Neural cell (in vitro differentiated cells): ENCODE measurements at regions not wholly inside any gene's neighbourhood (a gene's known extent, or its start where the extent isn't known, plus 50 kb on each side); places are given as distances from the start of the nearest gene placed in this dataset.

ENCODE experiments used
- H2AFZ ChIP-seq: fragments of 200-600, 300-800 bp; sonication (generic), shearing (Covaris generic); 2 replicates; pipeline ENCODE4 v1.6.0; 2014; ENCODE audit warnings: low read depth, mild to moderate bottlenecking, antibody characterized with exemption, low read length, moderate library complexity
- H3F3A ChIP-seq: fragments of 200-600 bp; shearing (Covaris generic); 2 replicates; pipeline ENCODE4 v1.6.1; 2016; ENCODE audit warnings: mild to moderate bottlenecking, moderate library complexity, mixed read lengths, antibody characterized with exemption, low read length; ENCODE audit not compliant: insufficient read depth, poor library complexity, severe bottlenecking
- H3K27ac ChIP-seq: fragments of 200-600, 300-800 bp; sonication (generic), shearing (Covaris generic); 2 replicates; pipeline ENCODE4 v1.5.1; 2014; ENCODE audit warnings: mild to moderate bottlenecking, low read length, moderate library complexity
- H3K27me3 ChIP-seq: fragments of 300-800, 200-600 bp; sonication (generic), shearing (Covaris generic); 2 replicates; pipeline ENCODE4 v1.6.0; 2014; ENCODE audit warnings: mild to moderate bottlenecking, low read depth, low read length, moderate library complexity; ENCODE audit not compliant: insufficient read depth
- H3K36me3 ChIP-seq: fragments of 300-800, 200-600 bp; sonication (generic), shearing (Covaris generic); 2 replicates; pipeline ENCODE4 v1.5.1; 2014; ENCODE audit warnings: mild to moderate bottlenecking, antibody characterized with exemption, low read length, moderate library complexity; ENCODE audit not compliant: insufficient read depth
- H3K4me2 ChIP-seq: fragments of 300-800, 200-600 bp; sonication (generic), shearing (Covaris generic); 2 replicates; pipeline ENCODE4 v1.6.0; 2014; ENCODE audit warnings: mild to moderate bottlenecking, low read length
- H3K4me3 ChIP-seq: fragments of 300-800, 200-600 bp; sonication (generic), shearing (Covaris generic); 2 replicates; pipeline ENCODE4 v1.5.1; 2014; ENCODE audit warnings: mild to moderate bottlenecking, low read length, moderate library complexity
- H3K79me2 ChIP-seq: fragments of 200-600 bp; shearing (Covaris generic); replicated peaks from 2 replicates; pipeline ENCODE4 v1.6.0; 2014; ENCODE audit warnings: mild to moderate bottlenecking, low read length, moderate library complexity; ENCODE audit not compliant: insufficient read depth
- H3K9ac ChIP-seq: fragments of 300-800, 200-600 bp; sonication (generic), shearing (Covaris generic); 2 replicates; pipeline ENCODE4 v1.6.1; 2016; ENCODE audit warnings: mild to moderate bottlenecking, low read length, mixed read lengths
- H3K9me2 ChIP-seq: fragments of 200-600 bp; shearing (Covaris generic); 2 replicates; pipeline ENCODE4 v1.6.1; 2016; ENCODE audit warnings: mild to moderate bottlenecking, low read length, mixed read lengths; ENCODE audit not compliant: insufficient read depth
- H3K9me3 ChIP-seq: fragments of 200-600, 300-800 bp; sonication (generic), shearing (Covaris generic); 2 replicates; pipeline ENCODE4 v1.6.1; 2016; ENCODE audit warnings: mild to moderate bottlenecking, mixed run types, low read length, moderate library complexity, mixed read lengths
- H4K20me1 ChIP-seq: fragments of 200-600 bp; shearing (Covaris generic); 2 replicates; pipeline ENCODE4 v1.6.1; 2016; ENCODE audit warnings: mild to moderate bottlenecking, mixed run types; ENCODE audit not compliant: insufficient read depth
- CTCF ChIP-seq: fragments of 450-650 bp; IDR thresholded peaks from 2 replicates; pipeline ENCODE4 v1.5.1; 2014; ENCODE audit warnings: antibody characterized with exemption, mild to moderate bottlenecking, moderate library complexity; ENCODE audit not compliant: poor library complexity, severe bottlenecking
- EZH2 ChIP-seq: fragments of 200-600, 300-800 bp; shearing (Covaris generic), sonication (generic); IDR thresholded peaks from 2 replicates; pipeline ENCODE4 v1.6.1; 2014; ENCODE audit warnings: antibody characterized with exemption, low read length, borderline replicate concordance, mild to moderate bottlenecking; ENCODE audit not compliant: insufficient read depth, poor library complexity, severe bottlenecking
- MXI1 ChIP-seq: fragments of 450-650 bp; conservative IDR thresholded peaks from 2 replicates; pipeline ENCODE4 v1.6.1; 2014; ENCODE audit warnings: antibody characterized with exemption, mild to moderate bottlenecking; ENCODE audit not compliant: poor library complexity, severe bottlenecking
- POLR2AphosphoS5 ChIP-seq: IDR thresholded peaks from 2 replicates; pipeline ENCODE4 v1.6.1; 2012
- RAD21 ChIP-seq: fragments of 450-650 bp; conservative IDR thresholded peaks from 2 replicates; pipeline ENCODE4 v1.6.1; 2014; ENCODE audit warnings: antibody characterized with exemption, mild to moderate bottlenecking, moderate library complexity
- SMC3 ChIP-seq: fragments of 450-650 bp; conservative IDR thresholded peaks from 2 replicates; pipeline ENCODE4 v1.6.1; 2014; ENCODE audit warnings: antibody characterized with exemption, mild to moderate bottlenecking, moderate library complexity; ENCODE audit not compliant: poor library complexity
- TAF1 ChIP-seq: IDR thresholded peaks from 2 replicates; pipeline ENCODE4 v1.6.1; 2012; ENCODE audit warnings: low read depth
- TF ChIP-seq, protein P1 (sequence below): IDR thresholded peaks from 2 replicates; pipeline ENCODE4 v1.6.1; 2012; ENCODE audit warnings: borderline replicate concordance

DNA sequence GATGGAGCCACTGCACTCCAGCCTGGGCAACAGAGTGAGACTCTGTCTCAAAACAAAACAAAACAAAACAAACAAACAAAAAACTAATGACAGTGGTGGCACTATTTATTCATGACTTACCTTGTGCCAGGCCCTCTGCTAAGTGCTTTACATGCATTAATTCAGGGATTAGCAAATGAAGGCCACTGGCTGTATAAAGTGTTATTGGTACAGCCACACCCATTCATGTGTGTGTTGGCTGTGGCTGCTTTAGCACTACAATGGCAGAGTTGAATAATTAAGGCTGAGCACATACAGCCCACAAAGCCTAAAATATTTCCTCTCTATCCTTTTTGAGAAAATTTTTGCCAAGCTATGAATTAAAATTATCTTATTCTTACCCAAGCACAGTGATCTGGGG is 531.8 kb upstream of the CDH5 start:
- H3K36me3 ChIP-seq: no peaks in the 10 kb centered on the region
- H3K4me2 ChIP-seq: no peak overlapping the region
- H2AFZ ChIP-seq: no peak overlapping the region
- no peaks in the 10 kb centered on the region for H3K9me2 ChIP-seq
- H3K4me3 ChIP-seq: no peak overlapping the region
- no peaks in the 10 kb centered on the region for H3K27me3 ChIP-seq
- H3K9ac ChIP-seq: no peak overlapping the region
- no peaks in the 10 kb centered on the region for H3K79me2 ChIP-seq
- TF ChIP-seq, protein P1, sequence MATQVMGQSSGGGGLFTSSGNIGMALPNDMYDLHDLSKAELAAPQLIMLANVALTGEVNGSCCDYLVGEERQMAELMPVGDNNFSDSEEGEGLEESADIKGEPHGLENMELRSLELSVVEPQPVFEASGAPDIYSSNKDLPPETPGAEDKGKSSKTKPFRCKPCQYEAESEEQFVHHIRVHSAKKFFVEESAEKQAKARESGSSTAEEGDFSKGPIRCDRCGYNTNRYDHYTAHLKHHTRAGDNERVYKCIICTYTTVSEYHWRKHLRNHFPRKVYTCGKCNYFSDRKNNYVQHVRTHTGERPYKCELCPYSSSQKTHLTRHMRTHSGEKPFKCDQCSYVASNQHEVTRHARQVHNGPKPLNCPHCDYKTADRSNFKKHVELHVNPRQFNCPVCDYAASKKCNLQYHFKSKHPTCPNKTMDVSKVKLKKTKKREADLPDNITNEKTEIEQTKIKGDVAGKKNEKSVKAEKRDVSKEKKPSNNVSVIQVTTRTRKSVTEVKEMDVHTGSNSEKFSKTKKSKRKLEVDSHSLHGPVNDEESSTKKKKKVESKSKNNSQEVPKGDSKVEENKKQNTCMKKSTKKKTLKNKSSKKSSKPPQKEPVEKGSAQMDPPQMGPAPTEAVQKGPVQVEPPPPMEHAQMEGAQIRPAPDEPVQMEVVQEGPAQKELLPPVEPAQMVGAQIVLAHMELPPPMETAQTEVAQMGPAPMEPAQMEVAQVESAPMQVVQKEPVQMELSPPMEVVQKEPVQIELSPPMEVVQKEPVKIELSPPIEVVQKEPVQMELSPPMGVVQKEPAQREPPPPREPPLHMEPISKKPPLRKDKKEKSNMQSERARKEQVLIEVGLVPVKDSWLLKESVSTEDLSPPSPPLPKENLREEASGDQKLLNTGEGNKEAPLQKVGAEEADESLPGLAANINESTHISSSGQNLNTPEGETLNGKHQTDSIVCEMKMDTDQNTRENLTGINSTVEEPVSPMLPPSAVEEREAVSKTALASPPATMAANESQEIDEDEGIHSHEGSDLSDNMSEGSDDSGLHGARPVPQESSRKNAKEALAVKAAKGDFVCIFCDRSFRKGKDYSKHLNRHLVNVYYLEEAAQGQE: no peak
- no peaks in the 10 kb centered on the region for H3F3A ChIP-seq
- no peak overlapping the region for H3K27ac ChIP-seq
- no peaks in the 10 kb centered on the region for H4K20me1 ChIP-seq
- H3K9me3 ChIP-seq: no peaks in the 10 kb centered on the region

DNA sequence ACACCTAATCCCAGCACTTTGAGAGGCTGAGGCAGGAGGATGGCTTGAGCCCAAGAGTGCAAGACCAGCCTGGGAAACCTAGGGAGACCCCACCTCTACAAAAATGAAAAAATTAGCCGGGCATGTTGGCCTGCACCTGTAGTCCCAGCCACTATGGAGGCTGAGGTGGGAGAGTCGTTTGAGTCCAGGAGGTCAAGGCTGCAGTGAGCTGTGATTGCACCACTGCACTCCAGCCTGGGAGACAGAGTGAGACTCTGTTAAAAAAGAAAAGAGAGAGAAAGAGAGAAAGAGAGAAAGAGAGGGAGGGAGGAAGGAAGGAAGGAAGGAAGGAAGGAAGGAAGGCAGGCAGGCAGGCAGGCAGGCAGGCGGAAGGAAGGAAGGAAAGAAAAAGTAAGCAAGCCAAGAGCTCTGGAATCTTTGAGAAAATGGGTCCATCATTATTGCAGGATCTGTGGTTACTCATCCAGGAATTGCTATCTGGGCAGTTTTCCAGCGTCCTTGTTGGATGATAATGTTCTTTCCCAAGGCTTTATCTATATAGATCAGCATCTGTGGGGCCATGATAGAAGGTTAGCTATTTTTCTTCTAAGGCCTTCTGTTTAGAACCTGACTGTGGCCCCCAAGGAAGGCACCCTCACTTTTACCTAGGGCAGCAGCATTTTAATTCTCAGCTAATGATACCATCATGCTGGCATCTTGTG is 533.2 kb upstream of the CDH5 start:
- Histone ChIP-seq H3K9ac (no peak overlapping the region), H3F3A (no peaks in the 10 kb centered on the region), H2AFZ (no peak overlapping the region), H4K20me1 (no peaks in the 10 kb centered on the region), H3K27me3 (no peaks in the 10 kb centered on the region), H3K79me2 (no peaks in the 10 kb centered on the region), H3K4me3 (no peak overlapping the region), H3K4me2 (no peak overlapping the region), H3K36me3 (no peaks in the 10 kb centered on the region), H3K27ac (no peak overlapping the region), H3K9me2 (no peaks in the 10 kb centered on the region), H3K9me3 (no peaks in the 10 kb centered on the region)
- TF ChIP-seq EZH2 (no peak), SMC3 (no peak), TAF1 (no peak), MXI1 (no peak), CTCF (no peak), RAD21 (no peak), POLR2AphosphoS5 (no peak)
- TF ChIP-seq, protein P1: no peak
